Sigmoid colon (tissue), 6 donors: ENCODE measurements at regions not wholly inside any gene's neighbourhood (a gene's known extent, or its start where the extent isn't known, plus 50 kb on each side); places are given as distances from the start of the nearest gene placed in this dataset.

Experiments
- DNase-seq: peaks from one replicate; pipeline ENCODE4 v3.0.0-alpha.2; 2019
- H3K27ac ChIP-seq, 4 donors: fragments of 200-600 bp; sonication (generic); one replicate each; pipeline ENCODE4 v1.5.1; 2016 to 2019; ENCODE audit warnings: mild to moderate bottlenecking in 1 of 4
- H3K27me3 ChIP-seq, 3 donors: fragments of 200-600 bp; sonication (generic); one replicate each; pipeline ENCODE4 v1.5.1; 2019; ENCODE audit warnings: mild to moderate bottlenecking in 1 of 3
- H3K36me3 ChIP-seq, 4 donors: fragments of 200-600 bp; sonication (generic); one replicate each; pipeline ENCODE4 v1.5.1; 2016 to 2019
- H3K4me1 ChIP-seq, 4 donors: fragments of 200-600 bp; sonication (generic); one replicate each; pipeline ENCODE4 v1.5.1; 2017 to 2019
- H3K4me3 ChIP-seq, 4 donors: fragments of 200-600 bp; sonication (generic); one replicate each; pipeline ENCODE4 v1.5.1; 2017 to 2019; ENCODE audit warnings: mild to moderate bottlenecking in 2 of 4, moderate library complexity in 1 of 4
- H3K9me3 ChIP-seq, 4 donors: fragments of 200-600 bp in 3 of 4; sonication (generic) in 3 of 4; one replicate each; pipeline versions ENCODE4 v1.5.1 to v1.6.1; 2013 to 2019
- EP300 ChIP-seq, 4 donors: sonication (generic); formaldehyde crosslinking; IDR thresholded peaks; one replicate each; pipeline ENCODE4 v1.6.1; 2017; ENCODE audit warnings: antibody characterized with exemption in 4 of 4
- POLR2A ChIP-seq, 2 donors: fragments of 450-650 bp; IDR thresholded peaks; one replicate each; pipeline ENCODE4 v1.6.1; 2016; ENCODE audit warnings: antibody characterized with exemption in 2 of 2, mild to moderate bottlenecking in 2 of 2, moderate library complexity in 2 of 2
- POLR2AphosphoS5 ChIP-seq, 4 donors: sonication (generic); formaldehyde crosslinking; IDR thresholded peaks; one replicate each; pipeline ENCODE4 v1.6.1; 2017; ENCODE audit warnings: antibody characterized with exemption in 4 of 4
- WGBS, 2 donors: extraction: QIAGEN DNeasy Blood & Tissue Kit; methylation state at CpG; one replicate each; pipeline ENCODE4 v1.1.7; 2013; 5-methylcytosine and 5-hydroxymethylcytosine counted together
- intact Hi-C: fragments of 100-400 bp; cut with DNase I; formaldehyde crosslinking; loops from one replicate; pipeline ENCODE4 v1.15.1; 2023
- TF ChIP-seq, protein P1 (sequence below), 4 experiments: fragments of 450-650 bp in 3 of 4; fragments of 200-600 bp in 1 of 4; IDR thresholded peaks; one replicate each; pipeline ENCODE4 v1.5.1; 2016 to 2019; ENCODE audit warnings: antibody characterized with exemption in 4 of 4, mild to moderate bottlenecking in 3 of 4, moderate library complexity in 2 of 4
- donor health status: healthy with polysubstance abuse.
- donor health status: healthy.

DNA sequence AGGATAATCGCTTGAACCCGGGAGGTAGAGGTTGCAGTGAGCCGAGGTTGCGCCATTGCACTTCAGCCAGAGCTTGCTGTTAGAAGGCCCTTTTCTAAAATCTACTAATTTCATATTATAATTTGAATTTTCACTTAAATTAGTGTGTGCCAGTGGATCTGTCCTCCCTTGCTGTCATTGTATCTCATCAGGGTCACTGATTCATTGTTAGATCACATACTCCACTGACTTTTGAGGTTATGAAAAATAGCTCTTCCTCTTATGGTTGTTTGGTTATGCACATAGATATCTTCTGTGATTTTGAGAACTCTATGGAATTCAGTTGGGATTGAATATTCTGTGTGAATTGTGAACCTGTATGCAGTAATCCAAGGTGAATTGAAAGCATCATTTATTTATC, 53.1 kb upstream of the TULP4 start:
- peaks cover 0 to 13% (median 5%) of the 10 kb centered on the region in 4 donors for H3K4me1 ChIP-seq
- H3K36me3 ChIP-seq = no peaks in the 10 kb centered on the region
- no peak for DNase-seq
- intact Hi-C loops = loop anchor here (10.0 kb wide), 1 partner anchor 624 kb away; no protein-coding TSS in a partner anchor
- H3K27ac ChIP-seq = no peak overlapping the region
- no peaks in the 10 kb centered on the region for H3K9me3 ChIP-seq
- no peaks in the 10 kb centered on the region for H3K27me3 ChIP-seq
- TF ChIP-seq POLR2AphosphoS5 (IDR thresholded peaks at IDR 0.05) (no peak), POLR2A (IDR thresholded peaks at IDR 0.05) (no peak), EP300 (IDR thresholded peaks at IDR 0.05) (no peak)
- TF ChIP-seq, protein P1, sequence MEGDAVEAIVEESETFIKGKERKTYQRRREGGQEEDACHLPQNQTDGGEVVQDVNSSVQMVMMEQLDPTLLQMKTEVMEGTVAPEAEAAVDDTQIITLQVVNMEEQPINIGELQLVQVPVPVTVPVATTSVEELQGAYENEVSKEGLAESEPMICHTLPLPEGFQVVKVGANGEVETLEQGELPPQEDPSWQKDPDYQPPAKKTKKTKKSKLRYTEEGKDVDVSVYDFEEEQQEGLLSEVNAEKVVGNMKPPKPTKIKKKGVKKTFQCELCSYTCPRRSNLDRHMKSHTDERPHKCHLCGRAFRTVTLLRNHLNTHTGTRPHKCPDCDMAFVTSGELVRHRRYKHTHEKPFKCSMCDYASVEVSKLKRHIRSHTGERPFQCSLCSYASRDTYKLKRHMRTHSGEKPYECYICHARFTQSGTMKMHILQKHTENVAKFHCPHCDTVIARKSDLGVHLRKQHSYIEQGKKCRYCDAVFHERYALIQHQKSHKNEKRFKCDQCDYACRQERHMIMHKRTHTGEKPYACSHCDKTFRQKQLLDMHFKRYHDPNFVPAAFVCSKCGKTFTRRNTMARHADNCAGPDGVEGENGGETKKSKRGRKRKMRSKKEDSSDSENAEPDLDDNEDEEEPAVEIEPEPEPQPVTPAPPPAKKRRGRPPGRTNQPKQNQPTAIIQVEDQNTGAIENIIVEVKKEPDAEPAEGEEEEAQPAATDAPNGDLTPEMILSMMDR (IDR thresholded peaks at IDR 0.05) = no peak
- 97 to 98% methylated on average over 4 of the region's 4 CpGs for WGBS, 2 donors
- H3K4me3 ChIP-seq = no peak overlapping the region

DNA sequence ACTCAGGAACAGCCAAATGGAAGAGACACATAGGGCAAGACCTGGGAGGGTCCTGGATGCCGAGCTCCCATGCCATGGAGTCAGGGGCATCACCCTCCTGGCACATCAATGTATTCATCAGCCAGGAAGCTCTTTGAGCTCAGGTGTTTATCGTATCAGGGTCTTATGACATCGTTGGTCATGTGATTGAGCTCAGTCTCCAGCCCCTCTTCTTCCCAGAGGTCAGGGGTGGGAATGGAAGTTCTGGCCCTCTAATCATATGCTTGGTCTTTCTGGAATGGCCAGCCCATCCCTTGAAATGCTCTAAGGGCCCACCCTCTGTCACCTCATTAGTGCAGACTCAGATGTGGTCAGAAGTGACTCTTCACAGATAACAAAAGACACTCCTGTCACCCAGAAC, 52.4 kb upstream of the TULP4 start:
- no peak overlapping the region for H3K4me3 ChIP-seq
- 97 to 99% methylated on average over 3 of the region's 3 CpGs for WGBS, 2 donors
- intact Hi-C loops = loop anchor here (10.0 kb wide), 1 partner anchor 625 kb away; no protein-coding TSS in a partner anchor
- H3K36me3 ChIP-seq = no peaks in the 10 kb centered on the region
- H3K9me3 ChIP-seq = no peaks in the 10 kb centered on the region
- TF ChIP-seq, protein P1 (IDR thresholded peaks at IDR 0.05) = no peak
- TF ChIP-seq POLR2AphosphoS5 (IDR thresholded peaks at IDR 0.05) = no peak
- no peak for TF ChIP-seq EP300 (IDR thresholded peaks at IDR 0.05)
- no peak for TF ChIP-seq POLR2A (IDR thresholded peaks at IDR 0.05)
- no peak overlapping the region for H3K27ac ChIP-seq
- H3K27me3 ChIP-seq = no peaks in the 10 kb centered on the region
- peaks cover 0 to 12% (median 5%) of the 10 kb centered on the region in 4 donors for H3K4me1 ChIP-seq
- no peak for DNase-seq

DNA sequence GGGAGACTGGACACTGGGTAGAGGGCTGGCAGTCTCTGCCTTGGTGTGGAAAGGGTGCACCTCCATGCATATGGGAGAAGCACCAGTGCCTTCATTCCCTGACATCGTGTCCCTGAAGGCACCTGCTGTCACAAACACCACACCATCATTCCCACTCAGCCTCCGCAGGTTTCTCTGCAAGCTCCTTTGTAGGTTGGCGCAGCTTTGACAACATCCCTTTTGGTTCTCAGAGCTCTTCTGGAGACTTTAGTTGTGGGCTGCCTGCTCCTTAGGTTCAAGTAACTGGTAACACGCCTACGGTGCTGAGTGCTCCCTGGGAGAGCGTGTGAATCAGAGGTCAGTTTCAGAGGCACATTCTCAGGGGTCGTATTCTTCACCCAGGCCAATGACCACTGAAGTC, 50.2 kb upstream of the TULP4 start:
- Histone ChIP-seq H3K27ac (no peak overlapping the region), H3K4me3 (no peak overlapping the region), H3K36me3 (no peaks in the 10 kb centered on the region), H3K9me3 (no peaks in the 10 kb centered on the region), H3K4me1 (no peaks in the 10 kb centered on the region), H3K27me3 (no peaks in the 10 kb centered on the region)
- no peak for DNase-seq
- 89% methylated on average over 7 of the region's 7 CpGs for WGBS, 2 donors
- TF ChIP-seq, protein P1 (IDR thresholded peaks at IDR 0.05) = no peak
- TF ChIP-seq POLR2A (IDR thresholded peaks at IDR 0.05) = no peak
- no peak for TF ChIP-seq POLR2AphosphoS5 (IDR thresholded peaks at IDR 0.05)
- no peak for TF ChIP-seq EP300 (IDR thresholded peaks at IDR 0.05)
- intact Hi-C loops = no loop called here
